H4 (cell line): ENCODE measurements at regions not wholly inside any gene's neighbourhood (a gene's known extent, or its start where the extent isn't known, plus 50 kb on each side); places are given as distances from the start of the nearest gene placed in this dataset.
A peak's percentile ranks its signal among the peaks of the same experiment; 100 is the strongest.
"Not testable (repeated sequence)": the region's sequence is repeated elsewhere in the genome, so short reads cannot be mapped to it uniquely, and the experiment has no call there.

Experiments
- DNase-seq: peaks from one replicate; pipeline ENCODE4 v3.0.0-alpha.2; 2015; ENCODE audit warnings: low spot score

GRCh38 chrX:35617836-35618235 lies 180.3 kb upstream of the MAGEB16 start:
- DNase-seq: no peak

- DNase-seq: no peak
These were observed 176.1 kb upstream of the MAGEB16 start for GRCh38 chrX:35622040-35622439.

- no peak for DNase-seq
These were observed 175.5 kb upstream of the MAGEB16 start for GRCh38 chrX:35622601-35623000.

- DNase-seq: no peak
These were observed 172.4 kb upstream of the MAGEB16 start for GRCh38 chrX:35625714-35626113.

GRCh38 chrX:35626124-35626523 lies 172.0 kb upstream of the MAGEB16 start:
- DNase-seq: no peak

- DNase-seq: not testable (repeated sequence)
These were observed 162.2 kb upstream of the MAGEB16 start for GRCh38 chrX:35635971-35636370.

- no peak for DNase-seq
These were observed 133.3 kb upstream of the MAGEB16 start for GRCh38 chrX:35664833-35665232.

- DNase-seq: no peak
These were observed 132.8 kb upstream of the MAGEB16 start for GRCh38 chrX:35665311-35665710.

GRCh38 chrX:35670889-35671288 lies 127.3 kb upstream of the MAGEB16 start:
- DNase-seq: peak; percentile 82

- no peak for DNase-seq
These were observed 123.0 kb upstream of the MAGEB16 start for GRCh38 chrX:35675151-35675550.

GRCh38 chrX:35680940-35681346 lies 117.2 kb upstream of the MAGEB16 start:
- DNase-seq: no peak

GRCh38 chrX:35682476-35682875 lies 115.7 kb upstream of the MAGEB16 start:
- DNase-seq: no peak

- no peak for DNase-seq
These were observed 101.3 kb upstream of the MAGEB16 start for GRCh38 chrX:35696760-35697234.

GRCh38 chrX:35699642-35700041 lies 98.5 kb upstream of the MAGEB16 start:
- no peak for DNase-seq

- no peak for DNase-seq
These were observed 98.0 kb upstream of the MAGEB16 start for GRCh38 chrX:35700121-35700520.

- peak; percentile 20 for DNase-seq
These were observed 86.9 kb upstream of the MAGEB16 start for GRCh38 chrX:35711281-35711680.

GRCh38 chrX:35722128-35722527 lies 76.0 kb upstream of the MAGEB16 start:
- DNase-seq: no peak

- peak; percentile 16 for DNase-seq
These were observed 72.0 kb upstream of the MAGEB16 start for GRCh38 chrX:35726176-35726575.

- no peak for DNase-seq
These were observed 69.7 kb upstream of the MAGEB16 start for GRCh38 chrX:35728481-35728880.

- DNase-seq: no peak
These were observed 64.3 kb upstream of the MAGEB16 start for GRCh38 chrX:35733879-35734278.

- no peak for DNase-seq
These were observed 57.0 kb upstream of the MAGEB16 start for GRCh38 chrX:35741142-35741541.

- DNase-seq: no peak
These were observed 54.8 kb upstream of the MAGEB16 start for GRCh38 chrX:35743331-35743730.
